H9 (cell line): ENCODE measurements at regions not wholly inside any gene's neighbourhood (a gene's known extent, or its start where the extent isn't known, plus 50 kb on each side); places are given as distances from the start of the nearest gene placed in this dataset.

Experiments
- DNase-seq: peaks from one replicate; pipeline ENCODE4 v3.0.0-alpha.2; 2017
- H2AFZ ChIP-seq: one replicate; pipeline ENCODE4 v1.6.1; 2013; ENCODE audit warnings: mild to moderate bottlenecking, low read length, control low read depth, moderate library complexity
- H2AK5ac ChIP-seq: 2 replicates; pipeline ENCODE4 v1.6.1; 2013; ENCODE audit warnings: low read length, control low read depth, mixed read lengths; ENCODE audit not compliant: insufficient read length
- H2BK120ac ChIP-seq: one replicate; pipeline ENCODE4 v1.6.1; 2013; ENCODE audit warnings: low read depth, mild to moderate bottlenecking, low read length, control low read depth, inconsistent platforms; ENCODE audit not compliant: poor library complexity, severe bottlenecking
- H2BK12ac ChIP-seq: 2 replicates; pipeline ENCODE4 v1.6.1; 2013; ENCODE audit warnings: low read length, control low read depth, mixed read lengths, low read depth; ENCODE audit not compliant: insufficient read length
- H2BK15ac ChIP-seq: 2 replicates; pipeline ENCODE4 v1.6.1; 2013; ENCODE audit warnings: low read depth, low read length, control low read depth
- H2BK20ac ChIP-seq: one replicate; pipeline ENCODE4 v1.6.1; 2013; ENCODE audit warnings: low read depth, mild to moderate bottlenecking, low read length, control low read depth, inconsistent platforms; ENCODE audit not compliant: poor library complexity, severe bottlenecking
- H2BK5ac ChIP-seq: 2 replicates; pipeline ENCODE4 v1.6.1; 2013; ENCODE audit warnings: low read length, control low read depth, mixed read lengths; ENCODE audit not compliant: insufficient read length
- H3K14ac ChIP-seq: 2 replicates; pipeline ENCODE4 v1.6.1; 2013; ENCODE audit warnings: low read length, control low read depth; ENCODE audit not compliant: insufficient read depth
- H3K18ac ChIP-seq: 2 replicates; pipeline ENCODE4 v1.6.1; 2013; ENCODE audit warnings: low read depth, mild to moderate bottlenecking, mixed read lengths, low read length, control low read depth; ENCODE audit not compliant: insufficient read length
- H3K23ac ChIP-seq: 2 replicates; pipeline ENCODE4 v1.6.1; 2013; ENCODE audit warnings: low read length, control low read depth, mixed read lengths, low read depth; ENCODE audit not compliant: insufficient read length
- H3K23me2 ChIP-seq: 2 replicates; pipeline ENCODE4 v1.6.1; 2013; ENCODE audit warnings: low read depth, mild to moderate bottlenecking, mixed read lengths, low read length, control low read depth; ENCODE audit not compliant: insufficient read length, poor library complexity, severe bottlenecking
- H3K27ac ChIP-seq: 2 replicates; pipeline ENCODE4 v1.5.1; 2013; ENCODE audit warnings: low read length, control low read depth, mixed read lengths, low read depth; ENCODE audit not compliant: insufficient read length
- H3K27me3 ChIP-seq: 2 replicates; pipeline ENCODE4 v1.6.1; 2013; ENCODE audit warnings: low read length, control low read depth, inconsistent platforms; ENCODE audit not compliant: insufficient read depth
- H3K4ac ChIP-seq: 2 replicates; pipeline ENCODE4 v1.6.1; 2013; ENCODE audit warnings: low read depth, mild to moderate bottlenecking, control low read depth, inconsistent platforms, low read length, moderate library complexity
- H3K4me1 ChIP-seq: 2 replicates; pipeline ENCODE4 v1.6.1; 2013; ENCODE audit warnings: low read length, control low read depth, inconsistent platforms; ENCODE audit not compliant: insufficient read depth
- H3K4me2 ChIP-seq: 2 replicates; pipeline ENCODE4 v1.6.1; 2013; ENCODE audit warnings: low read length, control low read depth, mixed read lengths; ENCODE audit not compliant: insufficient read length, insufficient read depth
- H3K56ac ChIP-seq: 2 replicates; pipeline ENCODE4 v1.6.1; 2013; ENCODE audit warnings: low read depth, mild to moderate bottlenecking, mixed read lengths, low read length, control low read depth; ENCODE audit not compliant: insufficient read length
- H3K79me1 ChIP-seq: 2 replicates; pipeline ENCODE4 v1.6.1; 2013; ENCODE audit warnings: low read depth, mild to moderate bottlenecking, moderate library complexity, low read length, control low read depth, inconsistent platforms; ENCODE audit not compliant: insufficient read depth, poor library complexity, severe bottlenecking
- H3K79me2 ChIP-seq: 2 replicates; pipeline ENCODE4 v1.6.1; 2013; ENCODE audit warnings: low read length, control low read depth, inconsistent platforms; ENCODE audit not compliant: insufficient read depth
- H3K9ac ChIP-seq: 2 replicates; pipeline ENCODE4 v1.6.1; 2013; ENCODE audit warnings: low read length, control low read depth, mixed read lengths; ENCODE audit not compliant: insufficient read length; ENCODE audit errors: extremely low read depth
- H3K9me3 ChIP-seq: one replicate; pipeline ENCODE4 v1.6.1; 2013; ENCODE audit warnings: low read depth, low read length, inconsistent platforms; ENCODE audit not compliant: control insufficient read depth
- H3T11ph ChIP-seq: one replicate; pipeline ENCODE4 v1.6.1; 2013; ENCODE audit warnings: mild to moderate bottlenecking, low read length, control low read depth, inconsistent platforms
- H4K20me1 ChIP-seq: one replicate; pipeline ENCODE4 v1.6.1; 2013; ENCODE audit not compliant: control insufficient read depth, insufficient read length, insufficient read depth
- H4K5ac ChIP-seq: 2 replicates; pipeline ENCODE4 v1.6.1; 2013; ENCODE audit warnings: low read depth, mild to moderate bottlenecking, mixed read lengths, low read length, control low read depth; ENCODE audit not compliant: insufficient read length
- H4K8ac ChIP-seq: replicated peaks from 2 replicates; pipeline ENCODE4 v1.6.1; 2013; ENCODE audit warnings: low read length, control low read depth, mixed read lengths, low read depth; ENCODE audit not compliant: insufficient read length
- H4K91ac ChIP-seq: 2 replicates; pipeline ENCODE4 v1.6.1; 2013; ENCODE audit warnings: low read depth, mild to moderate bottlenecking, moderate library complexity, mixed read lengths, low read length, control low read depth; ENCODE audit not compliant: insufficient read length
- H3K27ac Mint-ChIP-seq, 3 experiments: 2 replicates in 2 of 3; 3 replicates in 1 of 3; pipeline ENCODE4 v1.8.0; 2020 to 2021; ENCODE audit warnings: mixed read lengths in 3 of 3, mild to moderate bottlenecking in 1 of 3, moderate library complexity in 1 of 3
- H3K27me3 Mint-ChIP-seq: 2 replicates; pipeline ENCODE4 v1.8.0; 2021; ENCODE audit warnings: low read depth, mild to moderate bottlenecking, moderate library complexity, mixed read lengths
- H3K36me3 Mint-ChIP-seq, 3 experiments: 2 replicates in 2 of 3; 3 replicates in 1 of 3; pipeline ENCODE4 v1.8.0; 2020 to 2021; ENCODE audit warnings: low read depth in 3 of 3, mixed read lengths in 3 of 3; ENCODE audit not compliant: insufficient read depth in 1 of 3
- H3K4me1 Mint-ChIP-seq, 2 experiments: 2 replicates each; pipeline ENCODE4 v1.8.0; 2020; ENCODE audit warnings: mixed read lengths in 2 of 2
- H3K4me3 Mint-ChIP-seq, 2 experiments: 2 replicates in 1 of 2; 3 replicates in 1 of 2; pipeline ENCODE4 v1.8.0; 2020 to 2021; ENCODE audit warnings: mild to moderate bottlenecking in 2 of 2, mixed read lengths in 2 of 2, moderate library complexity in 1 of 2
- H3K9me3 Mint-ChIP-seq, 2 experiments: 2 replicates in 1 of 2; 3 replicates in 1 of 2; pipeline ENCODE4 v1.8.0; 2020; ENCODE audit warnings: mild to moderate bottlenecking in 2 of 2, mixed read lengths in 2 of 2, moderate library complexity in 1 of 2
- WGBS: extraction: QIAGEN DNeasy Blood & Tissue Kit; methylation state at CpG from one replicate; pipeline ENCODE4 v1.1.7; 2013; ENCODE audit warnings: missing lambda C conversion rate, low lambda C conversion rate, mixed read lengths; ENCODE audit not compliant: insufficient read length; ENCODE audit errors: extremely low coverage; 5-methylcytosine and 5-hydroxymethylcytosine counted together
- TF ChIP-seq, protein P1 (sequence below): fragments of 200-600 bp; sonication (generic); conservative IDR thresholded peaks from 3 replicates; pipeline ENCODE4 v1.8.0; 2021; ENCODE audit warnings: antibody characterized with exemption, mild to moderate bottlenecking

DNA sequence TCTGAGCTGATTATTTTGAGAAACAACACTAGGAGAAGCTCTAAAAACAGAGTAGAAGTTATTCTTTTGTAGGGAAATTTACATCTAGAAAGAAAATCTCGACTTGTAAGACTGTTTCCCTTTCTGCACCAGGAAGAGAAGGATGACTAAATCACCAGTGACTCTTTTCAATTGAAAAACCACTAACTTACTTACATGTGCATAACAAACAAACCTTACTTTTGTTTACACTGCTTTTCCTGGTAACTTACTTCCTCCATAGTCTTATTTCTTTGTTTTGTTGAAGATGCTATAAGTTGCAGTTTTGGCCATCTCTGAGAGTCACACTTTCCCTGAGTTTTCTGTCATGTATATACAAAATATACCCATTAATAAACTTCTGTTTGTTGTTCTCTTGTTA lies 293.6 kb upstream of the FAT4 start:
- no peak overlapping the region for H3T11ph ChIP-seq
- H3K27ac ChIP-seq, result no peak overlapping the region
- no peak overlapping the region for H4K5ac ChIP-seq
- Mint-ChIP-seq H3K4me3 (no peak overlapping the region), H3K9me3 (peaks cover 10 to 11% of the 10 kb centered on the region in 2 experiments), H3K36me3 (peaks cover 8 to 12% (median 12%) of the 10 kb centered on the region in 3 experiments), H3K4me1 (peaks cover 16 to 22% of the 10 kb centered on the region in 2 experiments), H3K27ac (peak overlapping the region in 1 of 3 experiments; percentile 22; a peak in 1 of 7 replicates), H3K27me3 (no peaks in the 10 kb centered on the region)
- H3K18ac ChIP-seq, result no peak overlapping the region
- no peak overlapping the region for H3K4ac ChIP-seq
- H3K14ac ChIP-seq, result no peak overlapping the region
- TF ChIP-seq, protein P1, sequence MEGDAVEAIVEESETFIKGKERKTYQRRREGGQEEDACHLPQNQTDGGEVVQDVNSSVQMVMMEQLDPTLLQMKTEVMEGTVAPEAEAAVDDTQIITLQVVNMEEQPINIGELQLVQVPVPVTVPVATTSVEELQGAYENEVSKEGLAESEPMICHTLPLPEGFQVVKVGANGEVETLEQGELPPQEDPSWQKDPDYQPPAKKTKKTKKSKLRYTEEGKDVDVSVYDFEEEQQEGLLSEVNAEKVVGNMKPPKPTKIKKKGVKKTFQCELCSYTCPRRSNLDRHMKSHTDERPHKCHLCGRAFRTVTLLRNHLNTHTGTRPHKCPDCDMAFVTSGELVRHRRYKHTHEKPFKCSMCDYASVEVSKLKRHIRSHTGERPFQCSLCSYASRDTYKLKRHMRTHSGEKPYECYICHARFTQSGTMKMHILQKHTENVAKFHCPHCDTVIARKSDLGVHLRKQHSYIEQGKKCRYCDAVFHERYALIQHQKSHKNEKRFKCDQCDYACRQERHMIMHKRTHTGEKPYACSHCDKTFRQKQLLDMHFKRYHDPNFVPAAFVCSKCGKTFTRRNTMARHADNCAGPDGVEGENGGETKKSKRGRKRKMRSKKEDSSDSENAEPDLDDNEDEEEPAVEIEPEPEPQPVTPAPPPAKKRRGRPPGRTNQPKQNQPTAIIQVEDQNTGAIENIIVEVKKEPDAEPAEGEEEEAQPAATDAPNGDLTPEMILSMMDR, result no peak
- no peak overlapping the region for H2BK12ac ChIP-seq
- H3K23ac ChIP-seq, result no peak overlapping the region
- H3K4me1 ChIP-seq, result peaks cover 4% of the 10 kb centered on the region; the same call in 1 of the 2 replicates
- H2BK15ac ChIP-seq, result no peak overlapping the region
- H4K20me1 ChIP-seq, result no peaks in the 10 kb centered on the region
- H3K9ac ChIP-seq, result no peak overlapping the region
- no peak overlapping the region for H2BK120ac ChIP-seq
- H3K27me3 ChIP-seq, result no peaks in the 10 kb centered on the region
- H2AK5ac ChIP-seq, result no peak overlapping the region
- H3K79me1 ChIP-seq, result no peaks in the 10 kb centered on the region
- no peaks in the 10 kb centered on the region for H3K23me2 ChIP-seq
- no peak overlapping the region for H2AFZ ChIP-seq
- DNase-seq, result no peak
- H3K79me2 ChIP-seq, result no peaks in the 10 kb centered on the region
- H4K91ac ChIP-seq, result no peak overlapping the region
- no peak overlapping the region for H3K4me2 ChIP-seq
- peaks cover 9% of the 10 kb centered on the region for H3K9me3 ChIP-seq
- H4K8ac ChIP-seq, result no peak overlapping the region
- H3K56ac ChIP-seq, result no peak overlapping the region
- no peak overlapping the region for H2BK20ac ChIP-seq
- no peak overlapping the region for H2BK5ac ChIP-seq
- WGBS, result no CpG with 5 or more reads among the region's 1 CpG
